SH-SY5Y (cell line): ENCODE measurements at regions not wholly inside any gene's neighbourhood (a gene's known extent, or its start where the extent isn't known, plus 50 kb on each side); places are given as distances from the start of the nearest gene placed in this dataset.

Source experiments
- GATA2 ChIP-seq: IDR thresholded peaks from 2 replicates; pipeline ENCODE4 v1.6.1; 2011; ENCODE audit warnings: mild to moderate bottlenecking, low read depth, low read length
- GATA3 ChIP-seq: IDR thresholded peaks from 2 replicates; pipeline ENCODE4 v1.6.1; 2011; ENCODE audit warnings: low read depth, mild to moderate bottlenecking, low read length, moderate library complexity

DNA sequence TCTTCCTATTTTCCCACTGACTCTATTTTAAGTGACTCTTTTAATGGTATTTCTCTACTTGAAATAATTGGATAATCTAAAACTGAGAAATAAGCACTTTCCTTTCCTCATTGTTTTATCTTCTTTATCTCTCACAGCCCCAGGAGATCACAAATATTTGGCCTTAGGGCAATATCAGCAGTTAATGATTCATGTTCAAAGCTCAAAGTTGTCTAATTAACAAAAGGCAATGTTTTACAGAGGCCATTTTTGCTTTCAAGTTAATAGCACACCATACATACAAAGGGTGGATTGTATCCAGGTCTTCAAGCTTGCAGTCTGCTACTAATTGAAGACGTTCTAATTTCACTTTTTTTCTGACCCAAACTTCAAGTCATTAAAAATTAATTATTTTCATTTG, 120.1 kb downstream of the LRRN1 start:
- TF ChIP-seq GATA2 = no peak
- TF ChIP-seq GATA3 = no peak
